Activated B cell treated with CpG ODN at 0.5 μM for 24 hours (primary cell): ENCODE measurements at regions not wholly inside any gene's neighbourhood (a gene's known extent, or its start where the extent isn't known, plus 50 kb on each side); places are given as distances from the start of the nearest gene placed in this dataset.

Source experiments
- ATAC-seq: fragments of 200-7000 bp; cut with Tn5 transposase; one replicate; pipeline ENCODE4 v1.10.0; 2021; ENCODE audit warnings: low read depth, mild to moderate bottlenecking, moderate library complexity
- CTCF ChIA-PET: fragments of 350-600 bp; sonication (Branson Sonifier 250); formaldehyde crosslinking; loops from one replicate; lab custom pipeline; 2021; ENCODE audit warnings: antibody characterized with exemption; lab: Charles Lee
- POLR2A ChIA-PET: fragments of 350-600 bp; sonication (Branson Sonifier 250); formaldehyde crosslinking; loops from one replicate; lab custom pipeline; 2021; ENCODE audit warnings: antibody characterized with exemption; lab: Charles Lee
- DNase-seq: peaks from one replicate; pipeline ENCODE4 v3.0.0; 2022
- H3K27ac Mint-ChIP-seq: one replicate; pipeline ENCODE4 v1.8.0; 2020; ENCODE audit warnings: mixed read lengths
- H3K27me3 Mint-ChIP-seq: one replicate; pipeline ENCODE4 v1.8.0; 2021; ENCODE audit warnings: mixed read lengths
- H3K36me3 Mint-ChIP-seq: one replicate; pipeline ENCODE4 v1.8.0; 2021; ENCODE audit warnings: low read depth, mixed read lengths
- H3K4me1 Mint-ChIP-seq: one replicate; pipeline ENCODE4 v1.8.0; 2021; ENCODE audit warnings: mixed read lengths
- H3K4me3 Mint-ChIP-seq: one replicate; pipeline ENCODE4 v1.8.0; 2020; ENCODE audit warnings: mild to moderate bottlenecking, mixed read lengths
- H3K9me3 Mint-ChIP-seq: one replicate; pipeline ENCODE4 v1.8.0; 2020; ENCODE audit warnings: mixed read lengths
- intact Hi-C: fragments of 100-400 bp; cut with micrococcal nuclease; formaldehyde crosslinking; loops from one replicate; pipeline ENCODE4 v1.15.1; 2024
- TF ChIP-seq, protein P1 (sequence below): fragments of 200-600 bp; IDR thresholded peaks from one replicate; pipeline ENCODE4 v1.8.0; 2022; ENCODE audit warnings: antibody characterized with exemption, mild to moderate bottlenecking

DNA sequence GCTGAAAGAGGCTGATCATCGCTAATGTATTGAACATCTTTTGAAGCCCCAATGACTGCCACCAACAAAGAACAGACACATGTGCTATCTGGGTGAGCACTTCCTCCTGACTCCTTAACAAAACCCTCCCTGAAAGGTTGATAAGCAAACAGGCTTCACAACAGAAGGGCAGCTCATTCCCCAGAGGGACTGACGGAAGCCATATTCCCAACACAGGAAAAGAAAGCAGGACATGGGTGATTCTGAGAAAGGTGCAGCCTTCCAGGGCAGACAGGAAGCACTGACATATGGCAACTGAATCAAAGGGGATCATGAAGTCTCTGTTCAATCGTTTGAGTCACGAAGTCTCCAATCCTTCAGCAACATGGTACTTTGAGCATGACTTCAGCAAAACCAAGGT lies 929.0 kb downstream of the MCTP2 start:
- Mint-ChIP-seq H3K9me3 (peaks cover 2% of the 10 kb centered on the region), H3K27ac (no peak overlapping the region), H3K36me3 (no peaks in the 10 kb centered on the region), H3K4me3 (no peak overlapping the region), H3K4me1 (no peaks in the 10 kb centered on the region), H3K27me3 (no peaks in the 10 kb centered on the region)
- intact Hi-C loops: no loop called here
- ChIA-PET CTCF (no interaction called here), POLR2A (no interaction called here)
- no peak for ATAC-seq
- TF ChIP-seq, protein P1, sequence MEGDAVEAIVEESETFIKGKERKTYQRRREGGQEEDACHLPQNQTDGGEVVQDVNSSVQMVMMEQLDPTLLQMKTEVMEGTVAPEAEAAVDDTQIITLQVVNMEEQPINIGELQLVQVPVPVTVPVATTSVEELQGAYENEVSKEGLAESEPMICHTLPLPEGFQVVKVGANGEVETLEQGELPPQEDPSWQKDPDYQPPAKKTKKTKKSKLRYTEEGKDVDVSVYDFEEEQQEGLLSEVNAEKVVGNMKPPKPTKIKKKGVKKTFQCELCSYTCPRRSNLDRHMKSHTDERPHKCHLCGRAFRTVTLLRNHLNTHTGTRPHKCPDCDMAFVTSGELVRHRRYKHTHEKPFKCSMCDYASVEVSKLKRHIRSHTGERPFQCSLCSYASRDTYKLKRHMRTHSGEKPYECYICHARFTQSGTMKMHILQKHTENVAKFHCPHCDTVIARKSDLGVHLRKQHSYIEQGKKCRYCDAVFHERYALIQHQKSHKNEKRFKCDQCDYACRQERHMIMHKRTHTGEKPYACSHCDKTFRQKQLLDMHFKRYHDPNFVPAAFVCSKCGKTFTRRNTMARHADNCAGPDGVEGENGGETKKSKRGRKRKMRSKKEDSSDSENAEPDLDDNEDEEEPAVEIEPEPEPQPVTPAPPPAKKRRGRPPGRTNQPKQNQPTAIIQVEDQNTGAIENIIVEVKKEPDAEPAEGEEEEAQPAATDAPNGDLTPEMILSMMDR: no peak
- DNase-seq: no peak

DNA sequence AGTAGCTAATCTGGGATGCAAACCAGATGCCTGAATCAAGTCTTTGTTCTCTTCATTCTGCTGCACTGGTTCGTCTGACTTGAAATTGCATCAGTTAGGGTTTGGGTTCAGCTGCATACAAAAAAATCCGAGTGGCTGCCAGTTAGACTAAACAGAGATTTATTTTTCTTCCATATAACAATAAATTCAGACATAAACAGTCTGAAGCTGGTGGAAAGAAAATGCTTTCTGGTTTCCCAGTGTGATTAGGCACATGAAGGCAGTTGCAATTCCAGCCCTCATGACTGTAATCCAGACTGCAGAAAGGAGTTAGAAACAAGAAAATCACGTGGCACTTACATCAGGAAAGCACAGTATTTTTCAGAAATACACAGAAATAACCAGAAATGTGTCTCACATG lies 930.7 kb downstream of the MCTP2 start:
- ATAC-seq: no peak
- no peaks in the 10 kb centered on the region for H3K4me1 Mint-ChIP-seq
- ChIA-PET POLR2A (no interaction called here), CTCF (no interaction called here)
- no peaks in the 10 kb centered on the region for H3K36me3 Mint-ChIP-seq
- no peak for DNase-seq
- intact Hi-C loops: no loop called here
- H3K4me3 Mint-ChIP-seq: no peak overlapping the region
- H3K9me3 Mint-ChIP-seq: no peaks in the 10 kb centered on the region
- H3K27me3 Mint-ChIP-seq: no peaks in the 10 kb centered on the region
- TF ChIP-seq, protein P1: no peak
- H3K27ac Mint-ChIP-seq: no peak overlapping the region

DNA sequence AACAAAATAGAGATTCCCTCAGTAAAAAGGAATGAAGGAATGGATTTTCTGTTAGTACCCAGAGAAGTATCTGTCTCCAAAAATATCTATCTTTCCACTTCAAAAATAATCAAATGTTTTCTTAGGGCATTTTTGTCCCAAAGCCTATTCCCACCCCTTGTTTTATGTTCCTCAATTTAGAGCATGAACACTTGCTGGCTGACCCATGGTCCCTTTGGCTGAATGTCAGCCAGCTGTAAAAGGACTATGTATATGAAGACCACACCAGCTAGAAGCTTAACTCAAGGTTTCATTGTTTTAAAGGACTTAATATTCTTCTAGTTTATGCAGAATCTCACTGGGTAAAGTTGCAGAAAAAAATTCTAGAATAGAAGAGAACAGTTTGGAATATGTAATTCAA lies 931.2 kb downstream of the MCTP2 start:
- ChIA-PET CTCF (no interaction called here), POLR2A (no interaction called here)
- Mint-ChIP-seq H3K9me3 (no peaks in the 10 kb centered on the region), H3K4me1 (no peaks in the 10 kb centered on the region), H3K4me3 (no peak overlapping the region), H3K27ac (no peak overlapping the region), H3K27me3 (no peaks in the 10 kb centered on the region), H3K36me3 (no peaks in the 10 kb centered on the region)
- TF ChIP-seq, protein P1: no peak
- intact Hi-C loops: no loop called here
- DNase-seq: no peak
- no peak for ATAC-seq

DNA sequence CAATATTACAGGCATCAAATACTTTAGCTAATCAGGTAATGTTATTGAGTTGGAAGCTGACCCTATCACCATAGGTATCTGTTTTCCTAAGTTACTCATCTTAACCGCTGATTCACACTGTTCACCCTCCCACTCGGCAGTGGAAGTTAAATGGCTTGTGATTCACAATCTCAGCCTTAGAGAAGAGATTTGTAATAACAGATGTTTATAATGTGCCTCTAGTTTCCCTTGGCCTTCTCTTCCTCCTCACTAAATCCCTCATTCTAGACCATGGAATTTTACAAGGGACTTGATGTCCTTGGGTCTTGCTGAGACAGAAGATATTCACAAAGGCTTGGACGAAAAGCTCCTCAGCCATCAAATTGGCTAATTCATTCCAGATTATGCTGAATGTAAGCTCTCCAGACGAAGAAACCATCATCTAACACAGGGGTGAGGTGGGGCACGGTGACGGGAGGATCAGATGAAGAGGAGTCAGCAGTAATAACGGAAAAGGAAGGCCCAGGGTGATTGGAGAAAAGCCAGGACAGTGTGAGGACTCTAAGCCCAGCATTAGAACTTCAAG lies 931.7 kb downstream of the MCTP2 start:
- DNase-seq (no peak), ATAC-seq (no peak)
- ChIA-PET CTCF (no interaction called here), POLR2A (no interaction called here)
- Mint-ChIP-seq H3K4me3 (no peak overlapping the region), H3K27me3 (no peaks in the 10 kb centered on the region), H3K36me3 (no peaks in the 10 kb centered on the region), H3K4me1 (no peaks in the 10 kb centered on the region), H3K27ac (no peak overlapping the region), H3K9me3 (no peaks in the 10 kb centered on the region)
- intact Hi-C loops: no loop called here
- TF ChIP-seq, protein P1: no peak

DNA sequence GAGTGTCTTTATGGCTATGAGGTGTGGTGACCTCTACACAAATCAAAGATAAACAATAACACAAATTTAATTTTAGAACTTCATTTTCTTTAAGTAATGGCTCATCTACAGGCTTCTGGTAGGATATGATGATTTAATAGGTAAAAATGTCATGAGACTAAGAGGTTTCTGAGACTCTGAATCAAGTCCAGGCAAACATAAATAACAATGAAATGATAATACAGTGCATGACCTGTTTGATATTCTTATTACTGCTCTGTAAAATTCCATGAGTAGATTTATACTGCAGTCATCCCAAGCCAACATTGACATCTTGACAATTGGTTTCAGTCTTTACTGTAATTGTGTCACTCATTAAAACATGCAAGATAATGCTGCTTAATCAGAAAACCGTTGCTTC lies 936.8 kb downstream of the MCTP2 start:
- H3K9me3 Mint-ChIP-seq: no peaks in the 10 kb centered on the region
- H3K4me3 Mint-ChIP-seq: no peak overlapping the region
- H3K36me3 Mint-ChIP-seq: no peaks in the 10 kb centered on the region
- DNase-seq: no peak
- intact Hi-C loops: no loop called here
- no peak for ATAC-seq
- TF ChIP-seq, protein P1: no peak
- POLR2A ChIA-PET: no interaction called here
- H3K27ac Mint-ChIP-seq: no peak overlapping the region
- H3K4me1 Mint-ChIP-seq: no peaks in the 10 kb centered on the region
- H3K27me3 Mint-ChIP-seq: no peaks in the 10 kb centered on the region
- CTCF ChIA-PET: no interaction called here
